HG03196 (cell line): ENCODE measurements at regions not wholly inside any gene's neighbourhood (a gene's known extent, or its start where the extent isn't known, plus 50 kb on each side); places are given as distances from the start of the nearest gene placed in this dataset.
A peak's percentile ranks its signal among the peaks of the same experiment; 100 is the strongest.
"Not testable (repeated sequence)": the region's sequence is repeated elsewhere in the genome, so short reads cannot be mapped to it uniquely, and the experiment has no call there.

Experiments
- ATAC-seq: cut with Tn5 transposase; IDR thresholded peaks from one replicate; pipeline ENCODE4 v1.9.1; 2021; ENCODE audit not compliant: unreplicated experiment

DNA sequence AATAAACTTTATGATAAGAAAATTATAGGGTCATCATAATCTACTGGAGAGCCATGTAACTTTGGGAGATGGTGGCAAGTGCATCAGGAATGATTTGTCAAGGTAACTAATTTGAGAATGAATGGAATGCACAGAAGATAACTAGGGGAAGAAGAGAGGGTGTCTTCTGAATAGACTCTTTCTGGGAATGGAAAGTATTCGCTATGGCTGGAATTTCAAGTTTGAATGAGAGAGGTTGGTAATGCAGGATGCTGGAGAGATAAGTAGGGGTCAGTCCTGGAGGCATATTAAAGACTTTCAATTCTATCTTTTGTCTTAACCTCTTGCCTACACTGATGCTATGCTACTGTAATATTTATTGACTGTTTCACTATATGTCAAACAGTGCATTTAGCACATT lies 714.2 kb downstream of the CETN3 start:
- ATAC-seq = no peak

DNA sequence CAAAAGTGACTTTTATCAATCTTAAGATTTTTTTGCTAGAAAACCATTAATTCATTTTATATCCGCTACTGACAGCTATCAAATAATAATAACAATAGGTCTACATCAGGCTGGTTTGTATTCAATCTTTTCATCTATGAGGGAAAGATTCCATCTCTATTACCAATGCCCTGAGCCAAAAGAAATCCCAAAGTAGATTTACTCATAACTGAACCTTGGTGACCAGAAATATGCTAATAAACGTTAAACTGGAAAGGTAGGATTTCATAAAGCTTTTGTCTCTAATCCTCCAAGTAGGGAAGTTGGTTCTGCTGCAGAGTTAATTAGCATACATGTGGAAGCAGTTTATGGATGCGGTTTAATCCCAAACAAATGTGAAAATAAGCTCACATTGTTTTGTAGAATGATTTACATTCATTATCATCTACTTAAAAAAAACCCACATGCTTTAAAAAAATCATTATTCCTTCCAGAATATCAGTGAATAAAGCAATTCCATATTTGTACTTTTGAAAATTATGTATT lies 715.5 kb downstream of the CETN3 start:
- ATAC-seq = no peak

DNA sequence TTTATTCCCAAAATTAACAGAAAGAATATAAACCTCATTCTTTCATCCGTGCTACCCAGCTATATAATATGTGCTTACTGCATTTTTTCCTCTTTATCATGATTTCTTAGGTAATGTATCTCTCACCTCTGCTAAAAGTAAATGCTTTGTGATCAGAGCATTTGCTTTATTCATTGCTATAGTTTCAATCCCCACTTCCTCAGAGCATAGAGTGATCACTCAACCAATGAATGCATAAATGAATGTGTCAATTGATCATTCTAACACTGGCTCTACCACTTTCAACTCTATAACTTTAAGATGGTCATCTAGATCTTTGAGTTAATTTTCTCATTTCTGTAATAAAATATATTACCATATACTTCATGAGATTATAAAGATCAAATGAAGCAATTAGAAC lies 719.2 kb downstream of the CETN3 start:
- ATAC-seq = no peak

DNA sequence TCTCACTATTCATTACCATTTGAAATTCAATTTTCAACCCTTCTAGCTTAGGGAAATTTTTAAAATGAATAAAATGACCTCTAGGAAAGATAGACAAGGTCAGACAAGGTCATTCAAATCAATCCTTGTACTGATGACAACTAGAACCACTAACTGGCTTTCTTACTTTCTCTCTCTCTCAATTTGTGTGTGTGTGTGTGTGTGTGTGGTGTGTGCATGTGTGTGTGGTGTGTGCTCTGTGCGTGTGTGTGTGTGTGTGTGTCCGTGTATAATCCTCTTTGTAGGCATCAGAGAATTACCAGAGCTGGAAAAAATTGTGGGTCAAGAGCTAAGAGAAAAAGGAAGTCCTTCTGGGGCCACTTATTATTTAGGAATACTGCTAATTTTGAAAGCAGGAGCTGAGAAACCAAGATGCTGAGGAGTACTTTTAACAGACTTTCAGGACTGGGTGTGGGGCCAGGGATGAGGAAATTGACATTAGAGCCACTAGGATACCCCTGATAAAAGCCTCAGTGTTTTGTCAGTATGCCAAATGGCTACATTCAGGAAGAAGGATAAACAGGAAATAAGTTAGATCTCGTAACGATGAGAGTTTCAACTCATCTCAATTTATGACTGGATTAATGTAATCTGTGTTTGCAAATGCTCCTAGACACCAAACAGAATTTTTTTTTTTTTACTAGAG lies 723.3 kb downstream of the CETN3 start:
- no peak for ATAC-seq

DNA sequence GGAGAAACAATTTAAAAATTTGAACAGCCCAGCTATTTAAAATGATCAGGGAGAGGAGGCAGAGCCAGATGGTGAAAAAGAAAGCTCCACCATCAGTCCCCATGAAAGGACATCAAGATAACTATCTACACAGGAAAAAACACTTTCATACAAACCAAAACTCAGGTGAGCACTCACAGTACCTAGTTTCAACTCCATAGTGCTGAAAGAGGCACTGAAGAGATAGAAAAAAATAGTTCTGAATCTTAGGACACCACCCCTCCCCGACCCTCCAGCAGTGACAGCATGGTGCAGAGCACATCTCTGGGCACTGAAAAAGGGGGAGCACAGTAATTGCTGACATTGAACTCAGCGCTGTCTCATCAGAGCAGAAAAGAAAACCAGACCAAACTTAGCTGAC lies 732.9 kb downstream of the CETN3 start:
- ATAC-seq = no peak

DNA sequence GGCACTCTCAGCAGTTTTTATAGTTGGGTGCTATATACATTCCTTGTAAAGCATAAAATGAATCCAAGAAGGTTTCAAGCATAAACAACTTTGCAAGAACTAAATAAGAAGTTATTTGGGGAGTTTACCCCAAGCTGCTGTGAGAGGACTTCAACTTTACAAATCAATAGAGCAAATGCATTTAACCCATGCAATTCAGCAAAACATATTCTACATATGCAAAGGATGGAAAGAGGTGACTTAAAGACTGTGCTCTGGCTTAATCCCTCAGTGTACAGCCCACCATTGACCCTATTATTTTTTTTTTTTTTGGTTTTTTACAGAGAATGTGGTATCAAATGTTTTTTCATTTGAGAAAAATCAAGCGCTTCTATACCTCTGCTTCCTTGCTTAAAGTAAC lies 736.5 kb downstream of the CETN3 start:
- no peak for ATAC-seq

DNA sequence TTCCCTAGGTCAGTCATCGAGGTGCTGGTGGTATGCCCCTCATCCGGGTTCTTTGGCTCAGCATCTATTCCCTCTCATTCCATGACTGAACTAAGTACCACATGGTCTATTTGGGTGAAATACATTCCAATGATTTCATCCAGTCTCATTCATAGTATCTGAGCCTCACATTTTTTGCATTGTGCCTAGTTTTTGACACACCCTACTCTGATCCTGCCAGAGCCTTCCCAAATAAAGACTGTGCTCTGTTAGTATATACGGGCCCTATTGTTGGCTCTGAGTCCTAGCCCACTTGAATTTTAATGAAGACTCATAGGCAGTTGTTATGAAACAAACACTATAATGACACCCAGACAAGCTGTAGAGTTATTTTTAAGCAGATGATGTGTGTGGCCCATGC lies 740.7 kb downstream of the CETN3 start:
- no peak for ATAC-seq

DNA sequence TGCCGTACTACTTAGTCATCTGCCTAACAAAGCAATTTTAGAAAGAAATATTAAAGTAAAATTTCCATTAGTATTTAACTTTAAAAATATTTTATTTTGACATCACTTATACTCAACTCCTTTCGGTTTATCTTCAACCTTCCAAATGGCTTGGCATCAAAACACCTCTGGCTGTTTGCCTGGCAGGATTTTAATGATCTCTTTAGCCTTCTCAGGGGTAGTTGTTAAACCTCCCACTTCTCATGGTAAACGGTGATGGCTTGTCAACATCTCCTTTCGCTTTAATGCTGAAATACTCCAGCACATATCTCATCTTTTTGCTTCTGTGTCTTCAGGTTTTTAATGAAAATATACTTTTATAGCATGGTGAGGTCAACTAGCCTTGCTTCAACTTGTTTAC lies 747.1 kb downstream of the CETN3 start:
- no peak for ATAC-seq

DNA sequence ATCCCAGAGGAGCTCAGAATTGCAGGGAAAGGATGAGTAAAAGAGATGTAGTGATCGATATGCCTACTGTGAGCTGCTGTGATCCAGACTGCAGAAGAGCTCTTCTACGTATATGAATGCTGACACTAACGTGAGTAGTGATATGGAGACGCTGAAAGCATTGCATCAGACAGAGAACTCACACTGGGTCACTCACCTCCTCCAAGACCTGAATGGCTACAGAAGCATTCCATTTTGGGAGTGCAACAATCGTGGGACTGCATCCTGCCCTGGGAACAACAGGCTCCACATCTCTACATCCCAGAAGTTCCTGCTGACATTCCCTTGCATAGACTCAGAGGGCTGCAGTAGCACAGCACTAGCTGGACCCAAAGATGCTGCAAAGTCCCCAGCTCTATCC lies 755.9 kb upstream of the MEF2C start:
- ATAC-seq = no peak

DNA sequence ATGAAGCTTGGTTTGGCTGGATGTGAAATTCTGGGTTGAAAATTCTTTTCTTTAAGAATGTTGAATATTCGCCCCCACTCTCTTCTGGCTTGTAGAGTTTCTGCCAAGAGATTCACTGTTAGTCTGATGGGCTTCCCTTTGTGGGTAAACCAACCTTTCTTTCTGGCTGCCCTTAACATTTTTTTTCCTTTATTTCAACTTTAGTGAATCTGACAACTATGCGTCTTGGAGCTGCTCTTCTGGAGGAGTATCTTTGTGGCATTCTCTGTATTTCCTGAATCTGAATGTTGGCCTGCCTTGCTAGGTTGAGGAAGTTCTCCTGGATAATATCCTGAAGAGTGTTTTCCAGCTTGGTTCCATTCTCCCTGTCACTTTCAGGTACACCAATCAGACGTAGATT lies 751.2 kb upstream of the MEF2C start:
- not testable (repeated sequence) for ATAC-seq

DNA sequence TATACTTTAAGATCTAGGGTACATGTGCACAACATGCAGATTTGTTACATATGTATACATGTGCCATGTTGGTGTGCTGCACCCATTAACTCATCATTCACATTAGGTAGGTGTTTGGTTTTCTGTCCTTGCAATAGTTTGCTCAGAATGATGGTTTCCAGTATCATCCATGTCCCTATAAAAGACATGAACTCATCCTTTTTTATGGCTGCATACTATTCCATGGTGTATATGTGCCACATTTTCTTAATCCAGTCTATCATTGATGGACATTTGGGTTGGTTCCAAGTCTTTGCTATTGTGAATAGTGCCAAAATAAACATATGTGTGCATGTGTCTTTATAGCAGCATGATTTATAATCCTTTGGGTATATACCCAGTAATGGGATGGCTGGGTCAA lies 747.1 kb upstream of the MEF2C start:
- ATAC-seq = not testable (repeated sequence)

DNA sequence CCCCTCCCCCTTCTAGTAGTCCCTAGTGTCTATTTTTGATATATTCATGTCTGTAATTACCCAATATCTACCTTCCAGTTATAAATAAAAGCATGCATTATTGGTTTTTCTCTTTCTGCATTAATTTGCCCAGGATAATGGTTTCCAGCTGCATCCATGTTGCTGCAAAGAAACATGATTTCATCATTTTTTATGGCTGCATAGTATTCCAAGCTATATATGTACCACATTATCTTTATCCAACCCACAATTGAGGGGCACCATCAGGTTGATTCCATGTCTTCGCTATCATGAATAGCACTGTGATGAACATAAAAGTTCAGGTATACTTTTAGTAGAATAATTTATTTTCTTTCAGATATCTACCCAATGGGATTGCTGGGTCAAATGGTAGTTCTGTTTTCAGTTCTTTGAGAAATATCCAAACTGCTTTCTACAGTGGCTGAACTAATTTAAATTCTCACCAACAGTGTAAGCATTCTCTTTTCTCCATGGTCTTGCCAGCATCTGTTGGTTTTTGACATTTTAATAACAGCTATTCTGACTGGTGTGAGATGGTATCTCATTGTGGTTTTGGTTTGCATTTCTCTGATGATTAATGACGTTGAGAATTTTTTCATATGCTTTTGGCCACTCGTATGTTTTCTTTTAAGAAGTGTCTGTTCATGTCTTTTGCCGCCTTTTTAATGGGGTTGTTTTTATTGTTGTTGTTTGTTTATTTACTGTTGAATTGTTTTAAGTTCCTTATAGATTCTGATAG lies 746.1 kb upstream of the MEF2C start:
- ATAC-seq = no peak

DNA sequence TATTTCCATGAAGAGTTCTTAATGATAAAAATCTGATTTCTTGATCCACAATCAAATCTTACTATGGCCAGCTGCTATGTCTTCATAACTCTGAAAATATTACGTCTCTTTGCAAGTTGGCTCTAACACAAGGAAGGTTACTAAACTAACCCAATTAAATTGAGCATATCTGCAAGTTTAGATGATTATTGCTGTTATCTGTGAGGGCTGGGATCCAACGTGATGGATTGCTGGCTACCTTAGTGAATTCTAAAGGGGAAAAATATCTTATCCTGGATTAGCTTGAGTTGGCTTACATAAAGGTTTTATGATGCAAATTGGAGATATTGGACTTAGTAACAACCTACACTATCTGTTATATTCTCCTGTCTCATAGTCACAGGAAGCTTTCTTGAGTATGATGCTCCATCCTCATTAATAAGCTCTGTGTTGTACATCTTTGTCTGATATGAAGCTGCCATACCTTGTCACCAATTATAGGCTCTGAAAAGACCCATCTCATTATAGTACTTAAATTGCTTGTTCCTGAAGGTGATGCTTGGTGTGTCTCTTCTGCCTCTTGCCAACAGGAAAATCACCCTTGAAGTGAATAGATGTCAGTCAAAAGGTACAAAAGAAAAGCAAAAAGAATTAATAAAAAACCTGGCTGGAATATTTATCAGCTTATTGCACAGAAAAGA lies 733.0 kb upstream of the MEF2C start:
- ATAC-seq = no peak

DNA sequence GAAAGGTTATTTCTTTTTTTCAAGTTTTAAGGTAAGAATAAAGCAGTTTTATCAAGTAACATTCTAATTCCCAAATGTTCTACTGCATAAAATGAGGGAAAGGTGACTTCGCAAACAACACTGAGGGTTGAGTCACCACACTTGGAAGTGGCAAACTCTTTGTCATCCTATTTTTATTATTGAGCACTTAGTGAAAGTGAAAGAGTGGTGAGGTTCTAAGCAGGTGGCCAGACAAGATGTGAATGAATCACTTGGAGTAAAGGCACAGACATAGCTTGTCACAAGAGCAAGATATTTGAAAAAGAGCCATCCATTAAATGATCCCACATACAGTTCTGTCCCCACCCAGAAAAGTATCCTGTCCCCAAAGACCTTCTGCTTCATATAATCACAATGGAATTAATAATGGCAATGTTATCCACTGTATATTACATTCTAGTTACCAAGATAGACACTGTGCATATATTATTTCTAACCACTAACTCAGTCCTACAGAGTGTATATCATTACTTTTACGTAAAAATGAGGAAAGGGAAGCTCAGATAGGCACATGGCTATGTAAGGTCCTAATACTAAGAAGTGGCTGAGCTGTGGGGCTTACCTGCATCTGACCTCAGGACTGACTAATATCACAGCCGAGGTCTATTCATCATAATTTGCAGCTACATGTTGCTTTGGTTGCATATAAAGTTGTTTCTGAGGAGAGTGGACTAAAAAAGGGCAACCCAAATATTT lies 730.4 kb upstream of the MEF2C start:
- peak; percentile 95 for ATAC-seq

DNA sequence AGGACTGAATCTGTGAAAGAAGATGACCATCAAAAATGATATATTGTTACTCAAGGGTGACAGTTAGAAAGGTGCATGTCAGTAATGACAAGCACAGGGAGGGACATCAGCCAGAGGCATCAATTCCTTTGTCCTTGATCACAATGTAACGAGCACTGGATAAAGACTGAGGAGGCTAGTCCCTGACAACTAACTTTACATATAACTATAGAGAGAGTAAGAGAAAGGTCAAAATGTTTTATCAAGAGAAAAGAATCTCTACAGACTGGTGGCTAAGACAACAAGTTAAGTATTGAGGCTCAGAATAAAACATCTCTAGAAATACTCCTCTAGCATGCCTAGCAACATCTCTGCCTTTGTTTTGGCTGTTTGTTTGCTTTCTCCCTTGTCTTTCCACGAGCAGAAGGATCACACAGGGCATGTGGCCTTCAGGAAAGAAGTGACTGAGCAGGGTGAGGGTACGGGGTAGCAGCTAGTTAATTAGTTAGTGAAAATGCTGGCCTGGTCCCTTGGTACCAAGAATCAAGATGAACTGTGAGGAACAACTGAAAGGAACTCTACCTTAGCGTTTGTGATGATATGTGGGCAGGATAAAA lies 724.1 kb upstream of the MEF2C start:
- no peak for ATAC-seq

DNA sequence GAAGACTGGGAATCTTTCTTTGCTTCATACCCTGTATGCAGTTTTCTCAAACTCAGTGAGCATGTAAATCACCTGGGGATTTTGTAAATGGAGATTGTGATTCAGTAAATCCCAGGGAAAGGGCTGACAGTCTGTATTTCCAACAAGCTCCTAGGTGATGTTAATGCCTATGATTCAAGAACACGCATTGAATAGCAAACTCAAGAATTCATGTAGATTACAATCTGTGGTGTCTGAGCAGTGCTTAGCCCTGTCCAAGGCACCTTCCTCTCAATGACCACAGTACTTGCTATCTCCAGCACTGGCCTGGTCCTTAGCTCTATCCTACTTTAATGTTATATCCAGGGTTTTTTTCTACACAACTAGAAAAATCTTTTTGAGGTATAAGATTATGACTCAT lies 721.4 kb upstream of the MEF2C start:
- ATAC-seq = no peak

DNA sequence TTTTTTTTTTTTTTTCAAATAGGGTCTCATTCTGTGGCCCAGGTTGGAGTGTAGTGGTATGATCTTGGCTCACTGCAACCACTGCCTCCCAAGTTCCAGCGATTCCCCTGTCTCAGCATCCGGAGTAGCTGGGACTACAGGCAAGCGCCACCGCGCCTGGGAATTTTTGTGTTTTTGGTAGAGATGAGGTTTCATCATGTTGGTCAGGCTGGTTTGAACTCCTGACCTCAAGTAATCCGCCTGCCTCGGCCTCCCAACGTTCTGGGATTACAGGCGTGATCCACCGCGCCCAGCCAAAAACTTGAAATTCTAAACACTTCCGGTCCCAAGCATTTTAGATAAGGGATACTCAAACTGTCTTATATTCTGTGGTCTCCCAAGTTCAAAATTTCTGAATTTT lies 718.9 kb upstream of the MEF2C start:
- no peak for ATAC-seq

DNA sequence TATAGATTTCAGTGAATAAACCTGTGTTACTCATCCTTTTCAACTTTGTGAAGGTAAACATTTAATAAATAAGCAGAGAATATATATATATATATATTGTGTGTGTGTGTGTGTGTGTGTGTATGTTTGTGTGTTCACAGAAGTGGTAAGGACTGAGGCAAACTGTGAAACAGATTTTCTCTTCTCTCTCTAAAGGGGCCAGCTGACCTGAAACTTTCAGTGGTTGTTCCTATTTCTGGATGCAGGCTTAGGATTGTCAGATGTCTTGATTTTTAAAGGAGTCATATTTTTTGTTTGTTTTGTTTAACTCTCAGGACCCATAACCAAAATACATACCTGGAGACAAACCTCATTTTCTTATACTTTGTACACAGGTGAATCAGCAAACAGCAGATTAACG lies 714.9 kb upstream of the MEF2C start:
- ATAC-seq = no peak

DNA sequence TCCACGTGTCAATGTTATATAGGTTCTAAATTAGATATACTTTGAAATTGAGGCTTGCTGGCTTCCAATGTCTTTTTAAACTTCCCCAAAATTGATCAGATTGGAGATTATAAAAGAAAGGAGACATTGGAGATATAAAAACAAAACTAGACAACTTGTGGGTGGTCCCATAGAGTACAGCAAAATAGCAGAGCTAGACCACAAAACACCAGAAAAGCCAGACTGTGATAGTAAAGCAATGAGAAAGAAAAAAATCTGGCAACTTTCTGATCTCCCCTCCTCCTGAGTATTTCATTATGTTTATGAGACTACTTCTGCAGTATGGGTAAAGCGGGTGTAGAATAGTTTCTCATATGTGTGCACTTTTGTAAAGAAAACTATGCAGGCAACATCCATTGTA lies 713.8 kb upstream of the MEF2C start:
- ATAC-seq = no peak

DNA sequence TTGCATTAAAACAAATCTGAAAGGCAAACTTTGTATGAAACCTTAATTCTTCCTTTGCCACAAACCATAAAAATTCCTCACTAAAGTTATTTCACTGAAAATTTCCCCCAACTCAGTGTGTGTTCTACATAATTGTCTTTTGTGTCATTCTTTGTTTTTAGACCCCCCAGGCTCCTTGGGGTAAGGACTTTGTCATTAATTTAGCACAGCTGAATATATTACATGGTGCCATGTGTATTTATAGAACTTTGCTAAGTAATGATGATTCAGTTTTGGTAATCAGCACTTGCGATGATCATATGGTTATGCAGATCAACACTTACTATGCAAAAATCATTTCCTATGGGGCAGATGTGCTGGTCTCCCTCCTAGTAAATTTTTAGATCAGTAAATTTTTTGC lies 712.1 kb upstream of the MEF2C start:
- no peak for ATAC-seq
